ENCODE measurements at regions not wholly inside any gene's neighbourhood (a gene's known extent, or its start where the extent isn't known, plus 50 kb on each side); places are given as distances from the start of the nearest gene placed in this dataset.
"Not testable (repeated sequence)": the region's sequence is repeated elsewhere in the genome, so short reads cannot be mapped to it uniquely, and the experiment has no call there.

GRCh38 chr3:140752499-140752898, 74.6 kb downstream of the TRIM42 start:
- no peak for DNase-seq (ENCODE audit: low read depth, low spot score)

- DNase-seq (ENCODE audit: low read depth, low spot score): no peak
These were observed 76.2 kb downstream of the TRIM42 start for GRCh38 chr3:140753865-140754754.

- DNase-seq (ENCODE audit: low read depth, low spot score): no peak
These were observed 77.1 kb downstream of the TRIM42 start for GRCh38 chr3:140754936-140755335.

GRCh38 chr3:140756240-140757016, 78.6 kb downstream of the TRIM42 start:
- no peak for DNase-seq (ENCODE audit: low read depth, low spot score)

GRCh38 chr3:140758791-140759444, 81.1 kb downstream of the TRIM42 start:
- DNase-seq (ENCODE audit: low read depth, low spot score): no peak

GRCh38 chr3:140760324-140761075, 82.6 kb downstream of the TRIM42 start:
- no peak for DNase-seq (ENCODE audit: low read depth, low spot score)

GRCh38 chr3:140761076-140761639, 83.3 kb downstream of the TRIM42 start:
- DNase-seq (ENCODE audit: low read depth, low spot score): no peak

- DNase-seq (ENCODE audit: low read depth, low spot score): no peak
These were observed 84.9 kb downstream of the TRIM42 start for GRCh38 chr3:140762746-140763145.

- no peak for DNase-seq (ENCODE audit: low read depth, low spot score)
These were observed 85.7 kb downstream of the TRIM42 start for GRCh38 chr3:140763532-140763931.

- no peak for DNase-seq (ENCODE audit: low read depth, low spot score)
These were observed 87.4 kb downstream of the TRIM42 start for GRCh38 chr3:140765246-140765645.

- DNase-seq (ENCODE audit: low read depth, low spot score): no peak
These were observed 88.6 kb downstream of the TRIM42 start for GRCh38 chr3:140766465-140766864.

- DNase-seq (ENCODE audit: low read depth, low spot score): no peak
These were observed 89.7 kb downstream of the TRIM42 start for GRCh38 chr3:140767566-140767965.

GRCh38 chr3:140768941-140769340, 91.1 kb downstream of the TRIM42 start:
- no peak for DNase-seq (ENCODE audit: low read depth, low spot score)

GRCh38 chr3:140769951-140770350, 92.1 kb downstream of the TRIM42 start:
- no peak for DNase-seq (ENCODE audit: low read depth, low spot score)

GRCh38 chr3:140770977-140771667, 93.3 kb downstream of the TRIM42 start:
- no peak for DNase-seq (ENCODE audit: low read depth, low spot score)

GRCh38 chr3:140777631-140778233, 99.9 kb downstream of the TRIM42 start:
- no peak for DNase-seq (ENCODE audit: low read depth, low spot score)

GRCh38 chr3:140791368-140791767, 113.5 kb downstream of the TRIM42 start:
- no peak for DNase-seq (ENCODE audit: low read depth, low spot score)

GRCh38 chr3:140794507-140794906, 116.6 kb downstream of the TRIM42 start:
- peak; percentile 23 for DNase-seq (ENCODE audit: low read depth, low spot score)

GRCh38 chr3:140802898-140803297, 125.0 kb downstream of the TRIM42 start:
- DNase-seq (ENCODE audit: low read depth, low spot score): not testable (repeated sequence)

GRCh38 chr3:140809316-140809715, 131.5 kb downstream of the TRIM42 start:
- no peak for DNase-seq (ENCODE audit: low read depth, low spot score)
